Hematopoietic multipotent progenitor cell treated with erythropoietin and hydrocortisone succinate and interleukin-3 and kit ligand, for 15 days (in vitro differentiated cells): ENCODE measurements at regions not wholly inside any gene's neighbourhood (a gene's known extent, or its start where the extent isn't known, plus 50 kb on each side); places are given as distances from the start of the nearest gene placed in this dataset.

ENCODE experiments used
- DNase-seq: peaks from one replicate; pipeline ENCODE4 v3.0.0-alpha.2; 2015; ENCODE audit warnings: low spot score

GRCh38 chr10:63744060-63744941 is 223.1 kb downstream of the REEP3 start:
- no peak for DNase-seq

- DNase-seq, result no peak
Observed at GRCh38 chr10:63749915-63750314, 228.7 kb downstream of the REEP3 start.

- no peak for DNase-seq
Observed at GRCh38 chr10:63751836-63752235, 230.6 kb downstream of the REEP3 start.

GRCh38 chr10:63752318-63752717 is 231.1 kb downstream of the REEP3 start:
- DNase-seq, result no peak

- no peak for DNase-seq
Observed at GRCh38 chr10:63753808-63754207, 232.6 kb downstream of the REEP3 start.

- no peak for DNase-seq
Observed at GRCh38 chr10:63755441-63755840, 234.2 kb downstream of the REEP3 start.

- no peak for DNase-seq
Observed at GRCh38 chr10:63757067-63757466, 235.9 kb downstream of the REEP3 start.

- DNase-seq, result no peak
Observed at GRCh38 chr10:63758080-63758479, 236.9 kb downstream of the REEP3 start.

- no peak for DNase-seq
Observed at GRCh38 chr10:63759335-63759734, 238.1 kb downstream of the REEP3 start.

GRCh38 chr10:63760034-63760707 is 239.0 kb downstream of the REEP3 start:
- DNase-seq, result no peak

- no peak for DNase-seq
Observed at GRCh38 chr10:63760708-63761047, 239.5 kb downstream of the REEP3 start.

- DNase-seq, result no peak
Observed at GRCh38 chr10:63761243-63761642, 240.0 kb downstream of the REEP3 start.

GRCh38 chr10:63763744-63764143 is 242.5 kb downstream of the REEP3 start:
- DNase-seq, result no peak

- DNase-seq, result no peak
Observed at GRCh38 chr10:63765126-63765525, 243.9 kb downstream of the REEP3 start.

GRCh38 chr10:63766745-63767137 is 245.5 kb downstream of the REEP3 start:
- DNase-seq, result no peak

- DNase-seq, result no peak
Observed at GRCh38 chr10:63767138-63767801, 246.1 kb downstream of the REEP3 start.

GRCh38 chr10:63769367-63769766 is 248.2 kb downstream of the REEP3 start:
- DNase-seq, result no peak

- no peak for DNase-seq
Observed at GRCh38 chr10:63770523-63770922, 249.3 kb downstream of the REEP3 start.

- DNase-seq, result no peak
Observed at GRCh38 chr10:63772491-63772890, 251.3 kb downstream of the REEP3 start.

- DNase-seq, result no peak
Observed at GRCh38 chr10:63773106-63773505, 251.9 kb downstream of the REEP3 start.

- no peak for DNase-seq
Observed at GRCh38 chr10:63773962-63774361, 252.8 kb downstream of the REEP3 start.

GRCh38 chr10:63780101-63780500 is 258.9 kb downstream of the REEP3 start:
- DNase-seq, result no peak

GRCh38 chr10:63781226-63781625 is 260.0 kb downstream of the REEP3 start:
- DNase-seq, result no peak
